Mononuclear cell (primary cell): ENCODE measurements at regions not wholly inside any gene's neighbourhood (a gene's known extent, or its start where the extent isn't known, plus 50 kb on each side); places are given as distances from the start of the nearest gene placed in this dataset.

Source experiments
- H3K27me3 ChIP-seq: 2 replicates; pipeline ENCODE4 v1.6.0; 2011; ENCODE audit warnings: low read length, control low read depth; ENCODE audit not compliant: insufficient read depth
- H3K4me1 ChIP-seq: 2 replicates; pipeline ENCODE4 v1.5.1; 2011; ENCODE audit warnings: mild to moderate bottlenecking, low read length, control low read depth; ENCODE audit not compliant: insufficient read depth
- H3K4me3 ChIP-seq: 2 replicates; pipeline ENCODE4 v1.5.1; 2011; ENCODE audit warnings: mild to moderate bottlenecking, low read length, moderate library complexity
- H3K9me3 ChIP-seq: 2 replicates; pipeline ENCODE4 v1.5.1; 2011; ENCODE audit warnings: low read depth, mild to moderate bottlenecking, control low read depth, low read length

DNA sequence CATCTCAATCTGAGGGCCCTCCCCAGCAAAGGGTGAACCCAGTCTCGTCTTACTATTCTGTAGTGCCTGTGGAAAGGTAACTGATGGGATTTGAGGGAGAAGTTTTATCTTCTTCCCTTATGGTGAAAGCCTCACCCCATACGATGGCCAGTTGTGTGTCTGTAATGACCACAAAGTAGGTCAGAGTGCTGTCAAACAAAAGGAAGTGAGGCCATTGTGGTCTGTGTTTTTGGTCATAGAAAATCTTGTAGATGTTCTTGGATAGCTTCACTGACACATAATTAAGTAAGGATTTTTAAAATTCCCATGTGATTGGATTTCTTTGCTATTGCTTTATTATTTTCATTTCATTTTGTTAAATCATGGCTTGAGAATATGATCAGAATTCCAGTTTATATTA lies 505.1 kb upstream of the KLF4 start:
- Histone ChIP-seq H3K9me3 (no peaks in the 10 kb centered on the region), H3K27me3 (no peaks in the 10 kb centered on the region), H3K4me3 (no peak overlapping the region)

DNA sequence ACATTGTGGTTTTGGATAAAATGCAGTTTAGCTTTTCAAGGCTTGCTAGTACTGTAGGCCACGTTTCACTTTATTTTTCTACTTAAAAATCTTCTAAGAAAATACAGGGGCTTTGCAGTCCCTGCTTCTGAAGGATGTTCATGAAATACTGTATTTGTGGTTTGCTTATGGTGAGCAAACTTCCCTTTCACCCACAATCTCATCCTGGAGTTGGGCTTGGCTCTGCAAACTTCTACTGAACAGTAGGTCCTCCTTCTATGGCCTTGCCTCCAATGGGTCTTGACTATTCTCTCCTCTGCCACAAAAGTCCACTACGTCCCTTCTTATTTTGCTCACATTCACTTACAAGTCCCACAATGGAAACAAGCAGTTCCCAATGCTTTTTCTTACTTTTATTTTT lies 502.7 kb upstream of the KLF4 start:
- no peaks in the 10 kb centered on the region for H3K9me3 ChIP-seq
- H3K4me3 ChIP-seq: no peak overlapping the region
- H3K27me3 ChIP-seq: no peaks in the 10 kb centered on the region
- peaks cover 65% of the 10 kb centered on the region for H3K4me1 ChIP-seq

More for the DNA sequence above, 505.1 kb upstream of the KLF4 start:
- H3K4me1 ChIP-seq: peaks cover 43% of the 10 kb centered on the region

DNA sequence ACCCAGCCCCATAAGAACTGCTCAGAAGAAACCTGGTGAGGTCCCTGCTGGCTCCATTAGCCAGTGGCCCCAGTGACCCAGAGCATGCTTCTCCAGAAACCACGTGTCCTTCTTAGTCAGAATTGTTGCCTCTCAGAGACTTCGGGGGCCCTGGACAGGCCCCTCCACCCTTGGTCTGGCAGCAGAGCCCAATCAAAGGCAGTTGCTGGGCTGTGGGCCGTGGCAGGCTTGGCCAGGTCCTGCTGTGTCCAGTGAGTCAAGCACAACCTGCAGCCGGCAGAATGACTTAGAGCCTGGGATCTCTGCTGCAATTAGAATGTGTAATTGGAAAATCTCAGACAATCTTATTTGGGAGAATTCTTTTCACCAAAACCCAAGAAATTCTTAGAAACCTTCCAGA lies 502.0 kb upstream of the KLF4 start:
- Histone ChIP-seq H3K27me3 (no peaks in the 10 kb centered on the region), H3K4me1 (peaks cover 65% of the 10 kb centered on the region), H3K4me3 (no peak overlapping the region), H3K9me3 (no peaks in the 10 kb centered on the region)

DNA sequence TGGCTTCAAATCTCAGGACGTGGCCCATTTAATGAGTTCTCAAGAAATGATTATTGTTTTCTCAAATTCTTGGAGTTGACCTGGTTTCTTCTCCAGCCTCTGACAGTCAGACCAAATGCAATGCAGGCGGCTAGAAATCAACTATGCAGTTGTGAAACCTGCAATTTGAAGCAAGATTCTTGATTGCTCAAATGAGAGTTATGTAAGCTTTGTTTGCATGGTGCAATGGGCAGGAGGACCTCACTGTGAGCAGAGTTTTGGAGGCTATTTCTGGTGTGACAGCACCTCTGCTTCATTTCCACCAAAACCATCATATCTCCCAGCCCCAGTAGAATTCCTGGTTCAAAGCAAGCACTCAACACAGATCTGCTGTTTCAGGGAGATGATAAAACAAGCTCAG lies 500.0 kb upstream of the KLF4 start:
- Histone ChIP-seq H3K27me3 (no peaks in the 10 kb centered on the region), H3K9me3 (no peaks in the 10 kb centered on the region), H3K4me3 (no peak overlapping the region), H3K4me1 (peaks cover 63% of the 10 kb centered on the region)

DNA sequence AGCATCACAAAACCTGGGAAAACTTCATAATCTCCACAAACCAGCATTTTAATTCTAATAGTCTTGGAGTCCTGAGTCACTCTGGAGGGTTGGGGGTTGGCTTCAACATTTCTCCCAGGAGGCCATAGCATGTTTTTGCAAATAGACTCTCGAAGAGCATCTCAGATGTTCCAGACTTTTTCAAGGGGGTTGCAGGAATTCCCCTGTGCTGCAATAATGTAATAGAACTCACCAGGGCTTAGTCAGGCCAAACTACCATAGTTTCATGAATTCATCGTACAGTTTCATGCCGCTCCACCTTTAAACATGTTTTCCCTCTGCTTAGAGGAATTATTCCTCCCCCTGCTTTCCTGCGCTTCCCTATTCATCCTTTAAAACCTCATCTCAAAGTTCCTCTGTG lies 499.5 kb upstream of the KLF4 start:
- H3K9me3 ChIP-seq: no peaks in the 10 kb centered on the region
- H3K27me3 ChIP-seq: no peaks in the 10 kb centered on the region
- no peak overlapping the region for H3K4me3 ChIP-seq
- H3K4me1 ChIP-seq: peaks cover 59% of the 10 kb centered on the region

DNA sequence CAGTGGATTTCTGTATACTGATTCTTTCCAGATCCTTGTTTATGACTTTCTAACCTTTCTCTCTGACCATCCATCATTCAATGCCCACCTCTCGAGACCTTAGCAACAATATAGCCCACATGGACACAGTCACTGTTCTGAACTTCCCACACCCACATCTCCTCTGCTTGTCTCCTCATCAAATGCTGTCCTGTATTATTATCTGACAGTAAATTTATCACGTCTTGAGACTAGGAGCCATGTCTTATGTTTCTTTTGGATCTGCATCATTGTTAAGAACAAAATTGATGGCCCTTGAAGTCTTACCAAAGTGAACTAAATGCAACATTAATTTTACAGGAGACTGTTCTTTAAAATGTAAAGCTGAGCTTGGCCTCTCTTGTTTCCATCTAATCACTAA lies 495.4 kb upstream of the KLF4 start:
- Histone ChIP-seq H3K4me3 (no peak overlapping the region), H3K9me3 (no peaks in the 10 kb centered on the region), H3K27me3 (no peaks in the 10 kb centered on the region), H3K4me1 (peaks cover 65% of the 10 kb centered on the region)

DNA sequence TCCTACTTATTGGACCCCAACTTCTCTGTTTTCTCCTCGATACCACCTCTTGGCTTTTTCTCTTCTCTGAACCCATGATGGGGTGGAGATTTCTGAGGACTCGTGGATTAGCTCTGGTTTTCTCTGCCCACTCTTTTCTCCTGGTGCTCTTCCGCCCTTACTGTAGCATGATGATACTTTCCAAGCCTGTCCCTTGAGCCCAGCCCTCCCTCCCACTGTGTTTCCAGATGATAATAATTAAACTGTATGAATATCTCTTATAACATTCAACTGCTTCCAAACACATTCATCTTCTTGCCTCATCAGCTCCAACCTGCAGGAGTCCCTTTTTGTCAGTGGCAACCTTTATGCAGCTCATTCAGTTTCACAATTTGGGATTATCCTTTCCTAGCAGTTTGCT lies 494.2 kb upstream of the KLF4 start:
- H3K27me3 ChIP-seq: no peaks in the 10 kb centered on the region
- H3K9me3 ChIP-seq: no peaks in the 10 kb centered on the region
- no peak overlapping the region for H3K4me3 ChIP-seq
- H3K4me1 ChIP-seq: peaks cover 65% of the 10 kb centered on the region

DNA sequence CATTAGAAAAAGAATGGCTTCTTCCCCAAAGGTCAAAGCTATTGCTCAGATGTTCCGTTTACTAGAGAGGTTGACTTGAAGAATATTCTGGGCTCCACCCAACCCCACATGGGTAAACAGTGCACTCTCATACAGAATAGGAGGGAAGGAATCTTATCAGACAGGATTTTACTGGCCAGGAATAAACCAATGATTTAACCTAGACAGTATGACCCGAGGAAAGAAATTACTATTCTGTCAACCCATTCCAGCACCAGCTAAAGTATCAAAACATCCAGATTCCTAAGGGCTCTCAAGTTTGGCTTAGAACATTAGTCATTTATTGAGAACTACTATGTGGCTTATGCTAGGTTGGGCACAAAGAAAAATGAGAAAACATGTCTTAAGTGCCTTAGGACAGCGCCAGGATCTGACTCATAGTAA lies 493.6 kb upstream of the KLF4 start:
- Histone ChIP-seq H3K27me3 (no peaks in the 10 kb centered on the region), H3K9me3 (no peaks in the 10 kb centered on the region), H3K4me1 (peaks cover 59% of the 10 kb centered on the region), H3K4me3 (no peak overlapping the region)

DNA sequence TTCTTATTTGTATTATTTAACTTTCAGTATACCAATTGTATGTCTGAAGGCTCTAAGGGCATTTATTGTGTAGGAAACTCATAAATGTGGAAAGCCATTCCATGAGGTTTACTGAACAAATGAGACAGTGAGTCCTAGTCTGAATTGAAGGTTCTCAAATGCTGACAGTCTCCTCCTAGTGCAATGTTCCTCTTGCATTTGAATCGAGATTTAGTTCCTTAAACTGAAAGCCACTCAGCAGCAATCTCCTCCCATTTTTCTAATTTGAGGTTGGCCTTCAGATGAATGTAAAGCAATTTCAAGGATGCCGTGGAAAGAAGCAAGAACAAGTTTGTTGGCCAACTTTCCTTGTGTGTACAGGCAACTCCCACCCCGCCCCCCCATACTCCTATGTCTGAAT lies 493.2 kb upstream of the KLF4 start:
- H3K4me3 ChIP-seq: no peak overlapping the region
- no peaks in the 10 kb centered on the region for H3K9me3 ChIP-seq
- H3K4me1 ChIP-seq: peaks cover 55% of the 10 kb centered on the region
- H3K27me3 ChIP-seq: no peaks in the 10 kb centered on the region

DNA sequence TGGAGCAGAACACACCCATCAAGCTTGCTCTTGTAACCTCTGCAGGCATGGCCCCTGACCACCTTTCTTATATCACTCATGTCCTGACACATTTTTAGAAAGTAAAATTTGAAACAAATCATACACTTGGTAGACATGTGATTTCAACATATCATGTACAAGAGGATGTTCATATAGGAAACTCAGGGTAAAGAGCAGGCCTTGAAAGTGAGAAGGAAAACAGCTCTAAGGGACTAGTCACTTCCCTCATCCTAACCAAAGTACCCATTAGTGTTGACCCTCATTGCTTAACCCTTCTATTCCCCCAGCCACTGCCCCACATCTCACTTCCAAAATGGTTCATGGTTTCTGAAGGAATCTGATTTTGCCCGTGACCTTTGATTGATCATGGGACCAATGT lies 492.4 kb upstream of the KLF4 start:
- Histone ChIP-seq H3K27me3 (no peaks in the 10 kb centered on the region), H3K9me3 (no peaks in the 10 kb centered on the region), H3K4me3 (no peak overlapping the region), H3K4me1 (peaks cover 58% of the 10 kb centered on the region)

DNA sequence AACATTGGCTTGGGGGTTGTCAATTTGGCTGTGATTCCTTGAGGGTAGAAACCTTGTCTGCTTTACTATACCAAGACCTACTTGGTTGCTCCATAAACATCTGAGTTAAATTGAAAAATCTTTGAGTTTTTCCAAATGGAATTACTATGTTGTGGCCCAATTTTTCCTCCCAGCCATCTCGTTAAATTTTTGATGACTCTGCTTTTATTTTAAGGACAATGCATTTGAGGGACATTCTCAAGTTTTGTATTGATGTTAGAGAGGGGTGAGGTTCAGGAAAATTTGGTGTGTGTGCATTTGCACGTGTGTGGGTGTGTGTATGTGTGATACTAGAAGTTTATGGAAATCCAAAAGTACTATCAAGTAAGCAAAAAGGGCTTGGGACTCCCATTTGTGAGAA lies 491.4 kb upstream of the KLF4 start:
- Histone ChIP-seq H3K9me3 (no peaks in the 10 kb centered on the region), H3K4me1 (peaks cover 68% of the 10 kb centered on the region), H3K27me3 (no peaks in the 10 kb centered on the region), H3K4me3 (no peak overlapping the region)

DNA sequence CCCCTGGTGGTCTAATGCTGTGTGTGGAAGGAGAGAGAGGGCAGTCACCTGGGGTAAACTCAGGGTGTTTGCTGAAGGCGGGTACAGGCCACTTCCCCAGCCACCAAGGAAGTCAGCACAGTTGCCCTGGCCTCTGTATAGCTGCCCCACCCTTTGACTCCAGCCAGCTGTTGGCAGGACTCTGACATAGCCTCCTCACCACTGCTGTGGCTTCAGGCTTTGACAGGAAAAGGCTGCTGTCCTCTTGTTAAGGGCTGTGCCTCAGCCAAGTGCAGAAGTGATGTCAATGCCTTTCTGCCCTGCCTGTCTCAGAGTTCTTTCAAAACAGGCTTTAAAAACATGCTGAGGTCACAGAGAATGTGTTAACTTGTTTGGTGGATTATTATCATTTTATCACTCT lies 487.2 kb upstream of the KLF4 start:
- Histone ChIP-seq H3K4me1 (peaks cover 47% of the 10 kb centered on the region), H3K27me3 (no peaks in the 10 kb centered on the region), H3K9me3 (no peaks in the 10 kb centered on the region), H3K4me3 (no peak overlapping the region)

DNA sequence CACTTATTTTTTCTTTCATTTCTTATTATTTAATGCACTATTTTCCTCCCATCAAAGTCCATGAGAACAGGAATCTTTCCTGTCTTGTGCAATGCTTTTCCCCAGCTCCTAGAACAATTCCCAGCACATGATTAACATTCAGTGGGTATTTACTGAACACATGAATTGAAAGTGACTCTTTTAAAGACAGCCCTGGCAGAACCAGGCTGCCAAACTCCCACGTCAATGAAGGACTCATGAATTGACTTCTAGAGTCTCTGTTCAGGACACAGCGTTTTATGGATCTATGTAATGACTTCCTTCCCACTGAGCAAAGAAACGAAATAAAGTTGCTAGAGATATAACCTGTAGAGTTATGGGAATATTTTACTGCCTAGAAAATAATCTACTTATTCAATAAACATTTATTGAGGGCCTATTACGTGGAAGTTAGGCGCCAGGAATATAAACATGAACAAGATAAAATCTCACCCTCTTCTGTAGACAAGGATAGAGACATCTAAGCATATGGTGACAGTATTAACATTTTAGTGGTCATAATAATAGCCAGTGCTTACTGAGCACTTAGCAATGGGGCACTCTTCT lies 485.9 kb upstream of the KLF4 start:
- no peaks in the 10 kb centered on the region for H3K9me3 ChIP-seq
- H3K27me3 ChIP-seq: no peaks in the 10 kb centered on the region
- peaks cover 34% of the 10 kb centered on the region for H3K4me1 ChIP-seq
- H3K4me3 ChIP-seq: no peak overlapping the region

DNA sequence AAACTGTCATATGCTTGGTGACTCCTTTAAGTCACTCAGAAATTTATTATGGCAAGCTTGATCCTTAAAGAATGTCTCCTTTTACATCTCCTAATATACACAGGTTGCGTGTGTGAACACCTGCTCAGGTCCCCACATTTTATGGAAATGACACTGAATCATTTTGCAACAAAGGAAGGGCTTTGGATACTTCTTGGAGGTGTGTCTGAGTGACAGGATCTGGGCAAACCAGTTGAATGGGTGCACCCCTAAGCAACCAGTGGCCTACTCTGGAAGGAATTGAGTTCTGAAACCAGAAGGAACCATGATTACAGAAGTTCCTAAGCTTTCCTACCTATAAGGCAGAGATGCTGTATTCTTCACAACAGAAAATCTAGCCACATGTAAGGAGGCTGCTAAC lies 483.9 kb upstream of the KLF4 start:
- H3K27me3 ChIP-seq: no peaks in the 10 kb centered on the region
- peaks cover 17% of the 10 kb centered on the region for H3K4me1 ChIP-seq
- H3K4me3 ChIP-seq: no peak overlapping the region
- no peaks in the 10 kb centered on the region for H3K9me3 ChIP-seq

DNA sequence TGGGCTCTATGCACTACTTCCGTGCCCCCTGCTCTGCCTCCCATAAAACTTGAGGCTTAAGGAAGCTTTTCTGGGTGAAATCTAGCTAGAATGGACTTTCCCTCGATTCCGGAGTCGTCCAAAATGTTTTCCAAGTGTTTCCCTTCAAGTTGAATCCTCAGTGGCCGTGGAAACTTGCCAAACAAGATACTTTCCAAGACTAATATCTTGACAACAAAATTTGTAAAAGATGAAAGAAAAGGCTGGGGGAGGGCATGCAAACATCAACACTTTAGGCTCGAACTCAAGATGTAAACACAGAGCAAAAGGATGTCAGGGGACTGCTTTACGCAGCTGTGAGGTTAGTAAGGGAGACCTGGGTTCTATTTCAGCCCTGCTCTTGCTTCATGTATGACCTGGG lies 482.8 kb upstream of the KLF4 start:
- no peak overlapping the region for H3K4me3 ChIP-seq
- H3K27me3 ChIP-seq: no peaks in the 10 kb centered on the region
- H3K4me1 ChIP-seq: peaks cover 15% of the 10 kb centered on the region
- H3K9me3 ChIP-seq: no peaks in the 10 kb centered on the region

DNA sequence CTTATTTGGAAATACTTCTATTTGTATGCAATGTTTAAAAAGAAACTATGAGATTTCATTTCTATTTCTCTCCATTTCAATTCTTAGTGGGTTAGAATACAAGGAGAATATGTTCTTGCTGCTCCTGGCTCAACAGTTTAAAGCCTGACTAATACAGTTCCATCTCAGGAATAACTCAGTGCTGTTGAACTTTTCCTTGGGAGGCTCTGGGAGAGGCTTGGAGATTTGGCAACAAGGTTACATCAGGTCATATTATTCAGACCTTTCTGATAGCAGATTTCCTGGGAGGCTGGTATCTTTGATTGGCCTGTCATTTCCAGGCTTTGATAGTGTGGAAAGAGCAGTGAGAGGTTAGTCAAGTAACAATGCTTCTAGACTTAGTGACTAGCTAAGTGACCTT lies 481.7 kb upstream of the KLF4 start:
- Histone ChIP-seq H3K9me3 (no peaks in the 10 kb centered on the region), H3K4me1 (peaks cover 4% of the 10 kb centered on the region), H3K27me3 (no peaks in the 10 kb centered on the region), H3K4me3 (no peak overlapping the region)

DNA sequence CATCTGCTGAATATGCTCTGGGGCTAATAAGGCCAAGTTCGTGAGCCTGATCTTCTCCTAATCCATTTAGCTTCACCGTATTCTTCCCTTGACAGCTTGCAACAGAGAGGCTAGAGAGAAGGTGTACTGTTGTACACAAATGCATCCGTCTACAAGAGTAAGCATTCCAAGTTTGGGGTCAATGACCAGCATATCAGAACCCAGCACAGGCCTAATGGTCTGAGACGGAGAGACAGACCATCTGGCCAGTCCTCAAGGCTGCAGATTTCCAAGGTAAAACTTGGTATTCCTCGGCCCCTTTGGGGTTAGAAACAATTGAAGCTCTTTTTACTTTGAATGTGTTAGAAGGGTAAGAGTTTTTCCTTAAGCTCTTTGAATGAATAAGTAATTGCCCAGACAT lies 481.2 kb upstream of the KLF4 start:
- Histone ChIP-seq H3K4me3 (no peak overlapping the region), H3K27me3 (no peaks in the 10 kb centered on the region), H3K9me3 (no peaks in the 10 kb centered on the region), H3K4me1 (no peaks in the 10 kb centered on the region)
